ENCODE measurements at regions not wholly inside any gene's neighbourhood (a gene's known extent, or its start where the extent isn't known, plus 50 kb on each side); places are given as distances from the start of the nearest gene placed in this dataset.
"Not testable (repeated sequence)": the region's sequence is repeated elsewhere in the genome, so short reads cannot be mapped to it uniquely, and the experiment has no call there.

- H3K27ac ChIP-seq = no peak overlapping the region
- no peaks in the 10 kb centered on the region for H3K9me3 ChIP-seq (ENCODE audit: severe bottlenecking)
- H3K4me3 ChIP-seq (ENCODE audit: low read depth, low read length) = no peak overlapping the region
- peaks cover 25% of the 10 kb centered on the region for H3K27me3 ChIP-seq (ENCODE audit: insufficient read depth, low read depth, severe bottlenecking)
- TF ChIP-seq CTCF (IDR thresholded peaks at IDR 0.05; ENCODE audit: low read depth, low read length) = no peak
- DNase-seq = no peak
- H3K36me3 ChIP-seq = no peaks in the 10 kb centered on the region
Observed at GRCh38 chr4:181853881-181854511, 389.2 kb upstream of the TENM3 start.

GRCh38 chr4:181855307-181855706 is 387.9 kb upstream of the TENM3 start:
- peaks cover 25% of the 10 kb centered on the region for H3K27me3 ChIP-seq (ENCODE audit: insufficient read depth, low read depth, severe bottlenecking)
- no peak for DNase-seq
- no peak overlapping the region for H3K27ac ChIP-seq
- no peaks in the 10 kb centered on the region for H3K36me3 ChIP-seq
- no peaks in the 10 kb centered on the region for H3K9me3 ChIP-seq (ENCODE audit: severe bottlenecking)
- no peak for TF ChIP-seq CTCF (IDR thresholded peaks at IDR 0.05; ENCODE audit: low read depth, low read length)
- H3K4me3 ChIP-seq (ENCODE audit: low read depth, low read length) = no peak overlapping the region

DNA sequence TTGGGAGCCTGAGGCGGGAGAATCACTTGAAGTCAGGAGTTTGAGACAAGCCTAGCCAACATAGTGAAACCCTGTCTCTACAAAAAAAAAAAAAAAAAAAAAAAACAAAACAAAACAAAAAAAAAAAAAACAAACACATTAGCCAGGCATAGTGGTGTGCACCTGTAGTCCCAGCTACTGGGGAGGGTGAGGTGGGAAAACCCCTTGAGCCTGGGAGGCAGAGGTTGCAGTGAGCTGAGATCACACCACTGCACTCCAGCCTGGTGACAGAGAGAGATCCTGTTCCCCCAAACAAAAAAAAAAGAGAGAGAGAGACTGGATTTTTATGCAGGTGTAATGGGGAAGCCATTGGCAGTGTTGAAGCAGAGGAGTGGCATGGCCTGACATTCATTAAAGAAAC is 385.7 kb upstream of the TENM3 start:
- not testable (repeated sequence) for DNase-seq; H3K9me3 ChIP-seq (ENCODE audit: severe bottlenecking); H3K4me3 ChIP-seq (ENCODE audit: low read depth, low read length); H3K36me3 ChIP-seq; H3K27ac ChIP-seq
- H3K27me3 ChIP-seq (ENCODE audit: insufficient read depth, low read depth, severe bottlenecking) = peaks cover 23% of the 10 kb centered on the region

DNA sequence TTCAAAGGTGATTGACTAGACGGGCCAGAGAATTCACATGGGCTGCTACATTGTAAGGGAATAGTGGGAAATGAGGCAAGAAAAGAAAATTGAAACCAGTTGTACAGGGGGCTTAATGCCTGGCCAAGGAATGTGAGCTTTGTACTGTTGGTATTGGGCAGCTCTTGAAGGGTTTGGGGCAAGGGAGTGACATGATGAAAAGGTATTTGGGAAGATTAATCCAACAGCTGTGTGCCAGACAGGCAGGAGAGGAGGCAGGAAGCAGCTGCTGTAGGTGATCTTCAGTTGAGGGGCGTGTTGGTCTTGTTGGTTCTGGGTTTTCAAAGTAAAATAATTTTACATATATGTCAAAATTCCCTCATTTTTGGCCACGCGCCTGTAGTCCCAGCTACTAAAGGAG is 384.5 kb upstream of the TENM3 start:
- Histone ChIP-seq H3K27me3 (ENCODE audit: insufficient read depth, low read depth, severe bottlenecking) (peaks cover 19% of the 10 kb centered on the region), H3K9me3 (ENCODE audit: severe bottlenecking) (no peaks in the 10 kb centered on the region), H3K27ac (no peak overlapping the region), H3K4me3 (ENCODE audit: low read depth, low read length) (no peak overlapping the region), H3K36me3 (no peaks in the 10 kb centered on the region)
- no peak for DNase-seq
- no peak for TF ChIP-seq CTCF (IDR thresholded peaks at IDR 0.05; ENCODE audit: low read depth, low read length)

DNA sequence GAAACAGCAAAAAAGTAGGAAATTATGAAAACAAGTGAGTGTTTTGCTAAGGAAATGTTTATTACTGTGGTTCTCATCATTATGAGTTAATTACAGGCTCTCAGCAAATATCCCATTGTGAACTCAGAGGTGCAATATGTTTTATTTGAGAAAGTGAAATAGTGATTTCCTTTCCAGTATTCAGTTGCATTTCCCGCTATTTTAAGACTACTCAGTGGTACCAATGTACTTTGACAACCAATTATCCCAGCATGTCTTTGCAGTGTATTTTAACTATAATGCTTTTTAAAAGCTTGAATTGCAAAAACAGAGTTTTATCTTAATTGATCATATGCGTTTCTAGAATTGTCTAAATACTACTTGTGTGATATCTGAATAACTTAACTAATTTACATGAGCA is 383.8 kb upstream of the TENM3 start:
- Histone ChIP-seq H3K9me3 (ENCODE audit: severe bottlenecking) (no peaks in the 10 kb centered on the region), H3K27ac (no peak overlapping the region), H3K4me3 (ENCODE audit: low read depth, low read length) (no peak overlapping the region), H3K27me3 (ENCODE audit: insufficient read depth, low read depth, severe bottlenecking) (peaks cover 14% of the 10 kb centered on the region), H3K36me3 (no peaks in the 10 kb centered on the region)
- DNase-seq = no peak
- TF ChIP-seq CTCF (IDR thresholded peaks at IDR 0.05; ENCODE audit: low read depth, low read length) = no peak

DNA sequence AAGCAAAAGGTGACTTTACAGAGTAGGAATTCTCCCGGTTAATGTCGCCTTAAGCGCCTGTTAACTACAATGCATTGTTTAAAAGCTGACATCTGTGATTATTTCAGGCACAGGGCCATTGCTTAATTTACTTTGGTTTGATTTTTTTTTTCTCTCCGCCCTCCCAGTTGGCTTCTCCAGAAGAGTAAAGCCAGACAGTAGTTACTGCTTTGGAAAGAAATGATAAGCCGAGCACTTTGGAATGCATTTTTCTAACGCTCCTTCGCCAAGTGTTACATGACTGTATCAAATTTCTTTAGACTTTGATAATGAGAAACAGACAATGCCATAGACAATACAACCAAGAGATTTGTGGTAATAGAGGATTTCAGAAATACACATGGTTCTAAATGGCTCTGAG is 383.0 kb upstream of the TENM3 start:
- Histone ChIP-seq H3K9me3 (ENCODE audit: severe bottlenecking) (no peaks in the 10 kb centered on the region), H3K4me3 (ENCODE audit: low read depth, low read length) (no peak overlapping the region), H3K36me3 (no peaks in the 10 kb centered on the region), H3K27ac (no peak overlapping the region), H3K27me3 (ENCODE audit: insufficient read depth, low read depth, severe bottlenecking) (peaks cover 9% of the 10 kb centered on the region)
- DNase-seq = no peak
- no peak for TF ChIP-seq CTCF (IDR thresholded peaks at IDR 0.05; ENCODE audit: low read depth, low read length)
